OCI-LY7 (cell line): ENCODE measurements at regions not wholly inside any gene's neighbourhood (a gene's known extent, or its start where the extent isn't known, plus 50 kb on each side); places are given as distances from the start of the nearest gene placed in this dataset.

Experiments
- BruUV-seq: library from RNA; stranded (reverse); fragments of 400-500 nt; replicated peaks from 2 replicates; lab custom pipeline; 2021; lab: Mats Ljungman, UMichigan
- CTCF ChIA-PET: fragments of 300-600 bp; sonication (Branson Sonifier 250); formaldehyde crosslinking; loops from one replicate; lab custom pipeline; 2022; ENCODE audit warnings: antibody characterized with exemption; ENCODE audit not compliant: unreplicated experiment; lab: Charles Lee
- POLR2A ChIA-PET: fragments of 300-600 bp; sonication (Branson Sonifier 250); formaldehyde crosslinking; loops from one replicate; lab custom pipeline; 2022; ENCODE audit warnings: antibody characterized with exemption; lab: Charles Lee
- DNase-seq: peaks from one replicate; pipeline ENCODE4 v3.0.0-alpha.2; 2015; ENCODE audit warnings: low spot score
- H2AFZ ChIP-seq: fragments of 200-600 bp; sonication (generic), shearing (Covaris generic); 2 replicates; pipeline ENCODE4 v1.6.1; 2014; ENCODE audit warnings: mild to moderate bottlenecking, antibody characterized with exemption, low read length, moderate library complexity
- H3K27ac ChIP-seq: fragments of 200-600 bp; sonication (generic); 2 replicates; pipeline ENCODE4 v1.5.1; 2014; ENCODE audit warnings: mixed run types, low read depth, mild to moderate bottlenecking, moderate library complexity, low read length, inconsistent platforms; ENCODE audit not compliant: poor library complexity, severe bottlenecking
- H3K36me3 ChIP-seq: fragments of 200-600 bp; sonication (generic); 2 replicates; pipeline ENCODE4 v1.6.1; 2014; ENCODE audit warnings: mild to moderate bottlenecking, antibody characterized with exemption, low read length, moderate library complexity, mixed read lengths; ENCODE audit not compliant: insufficient read depth
- H3K4me1 ChIP-seq: fragments of 200-600 bp; sonication (generic); 2 replicates; pipeline ENCODE4 v1.5.1; 2014; ENCODE audit warnings: mild to moderate bottlenecking, low read length; ENCODE audit not compliant: insufficient read depth, poor library complexity, severe bottlenecking
- H3K4me2 ChIP-seq: fragments of 200-600 bp; sonication (generic); 2 replicates; pipeline ENCODE4 v1.6.1; 2014; ENCODE audit warnings: mild to moderate bottlenecking, low read length
- H3K4me3 ChIP-seq: fragments of 200-600 bp; sonication (generic); 2 replicates; pipeline ENCODE4 v1.5.1; 2014; ENCODE audit warnings: mild to moderate bottlenecking, low read depth, low read length; ENCODE audit not compliant: poor library complexity, severe bottlenecking
- H3K79me2 ChIP-seq: fragments of 200-600 bp; sonication (generic); 2 replicates; pipeline ENCODE4 v1.6.1; 2016; ENCODE audit warnings: low read depth, mild to moderate bottlenecking, low read length, moderate library complexity, mixed read lengths; ENCODE audit not compliant: insufficient read depth
- H3K9me2 ChIP-seq: fragments of 200-600 bp; sonication (generic); 2 replicates; pipeline ENCODE4 v1.6.1; 2016; ENCODE audit warnings: mild to moderate bottlenecking, low read length, mixed read lengths; ENCODE audit not compliant: insufficient read depth
- H3K9me3 ChIP-seq: fragments of 200-600 bp; sonication (generic); 2 replicates; pipeline ENCODE4 v1.6.1; 2014; ENCODE audit warnings: mild to moderate bottlenecking, mixed run types, low read length, mixed read lengths
- H4K20me1 ChIP-seq: fragments of 200-600 bp; sonication (generic); 2 replicates; pipeline ENCODE4 v1.6.1; 2014; ENCODE audit warnings: mild to moderate bottlenecking, antibody characterized with exemption, low read length, moderate library complexity, mixed read lengths; ENCODE audit not compliant: insufficient read depth
- CTCF ChIP-seq: fragments of 200-600 bp; sonication (generic); conservative IDR thresholded peaks from 2 replicates; pipeline ENCODE4 v1.5.1; 2014; ENCODE audit warnings: mild to moderate bottlenecking, antibody characterized with exemption, low read length, moderate library complexity, mixed read lengths
- EZH2phosphoT487 ChIP-seq: fragments of 200-600 bp; sonication (generic); IDR thresholded peaks from 2 replicates; pipeline ENCODE4 v1.6.1; 2018; ENCODE audit warnings: low read depth, borderline replicate concordance, mild to moderate bottlenecking, mixed run types, antibody characterized with exemption, low read length, moderate library complexity, mixed read lengths
- intact Hi-C: fragments of 100-400 bp; cut with micrococcal nuclease; formaldehyde crosslinking; loops from one replicate; pipeline ENCODE4 v1.10.0; 2022; ENCODE audit not compliant: unreplicated experiment

GRCh38 chr3:147872568-147872967 is 463.4 kb downstream of the ZIC1 start:
- H3K79me2 ChIP-seq = no peaks in the 10 kb centered on the region
- CTCF ChIA-PET = no interaction called here
- no peak for TF ChIP-seq EZH2phosphoT487
- TF ChIP-seq CTCF = no peak
- no peak overlapping the region for H2AFZ ChIP-seq
- POLR2A ChIA-PET = no interaction called here
- intact Hi-C loops = no loop called here
- no peak overlapping the region for H3K4me3 ChIP-seq
- no TSS peak for BruUV-seq
- H4K20me1 ChIP-seq = no peaks in the 10 kb centered on the region
- H3K9me2 ChIP-seq = no peaks in the 10 kb centered on the region
- no peaks in the 10 kb centered on the region for H3K36me3 ChIP-seq
- no peak overlapping the region for H3K27ac ChIP-seq
- no peak overlapping the region for H3K4me2 ChIP-seq
- H3K4me1 ChIP-seq = no peaks in the 10 kb centered on the region
- H3K9me3 ChIP-seq = no peaks in the 10 kb centered on the region
- no peak for DNase-seq

DNA sequence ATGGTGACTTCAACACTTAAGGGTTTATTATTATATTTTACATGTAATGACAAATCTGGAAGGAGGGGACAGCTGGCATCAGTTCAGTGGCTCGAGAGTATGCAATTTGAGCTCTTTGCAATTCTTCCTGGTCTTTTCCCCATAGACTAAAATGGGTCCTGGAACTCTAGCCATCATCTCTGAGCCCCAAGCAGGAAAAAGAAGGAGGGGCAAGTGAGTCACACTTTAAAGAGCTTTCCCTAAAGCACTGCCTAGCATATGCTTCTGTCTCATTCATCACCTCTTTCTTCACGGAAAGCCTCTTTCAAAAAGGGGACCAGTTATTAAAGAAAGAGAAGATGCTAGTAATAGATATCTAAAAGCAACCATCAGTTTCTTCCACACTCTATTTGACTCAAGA is 466.3 kb downstream of the ZIC1 start:
- Histone ChIP-seq H3K4me2 (no peak overlapping the region), H2AFZ (no peak overlapping the region), H3K4me3 (no peak overlapping the region), H4K20me1 (no peaks in the 10 kb centered on the region), H3K79me2 (no peaks in the 10 kb centered on the region), H3K27ac (no peak overlapping the region), H3K9me3 (no peaks in the 10 kb centered on the region), H3K36me3 (no peaks in the 10 kb centered on the region), H3K4me1 (no peaks in the 10 kb centered on the region), H3K9me2 (no peaks in the 10 kb centered on the region)
- no TSS peak for BruUV-seq
- intact Hi-C loops = no loop called here
- TF ChIP-seq CTCF (no peak), EZH2phosphoT487 (no peak)
- POLR2A ChIA-PET = interaction anchor here (0.6 kb wide), 1 partner anchor 1488 kb away, joined by 5 read pairs; no protein-coding TSS in a partner anchor
- CTCF ChIA-PET = no interaction called here
- no peak for DNase-seq

- H3K36me3 ChIP-seq = no peaks in the 10 kb centered on the region
- CTCF ChIA-PET = no interaction called here
- H4K20me1 ChIP-seq = no peaks in the 10 kb centered on the region
- DNase-seq = no peak
- no peaks in the 10 kb centered on the region for H3K9me3 ChIP-seq
- H3K4me3 ChIP-seq = no peak overlapping the region
- BruUV-seq = no TSS peak
- POLR2A ChIA-PET = no interaction called here
- TF ChIP-seq EZH2phosphoT487 (no peak), CTCF (no peak)
- H3K9me2 ChIP-seq = no peaks in the 10 kb centered on the region
- H3K4me2 ChIP-seq = no peak overlapping the region
- H3K4me1 ChIP-seq = no peaks in the 10 kb centered on the region
- H2AFZ ChIP-seq = no peak overlapping the region
- no peak overlapping the region for H3K27ac ChIP-seq
- intact Hi-C loops = no loop called here
- H3K79me2 ChIP-seq = no peaks in the 10 kb centered on the region
Measured at GRCh38 chr3:147881933-147882332, 472.8 kb downstream of the ZIC1 start.
